ENCODE measurements at regions not wholly inside any gene's neighbourhood (a gene's known extent, or its start where the extent isn't known, plus 50 kb on each side); places are given as distances from the start of the nearest gene placed in this dataset.

GRCh38 chr12:91565246-91565645, 382.6 kb upstream of the DCN start:
- ChIA-PET POLR2A (ENCODE audit: low non-redundant PET) (no interaction called here), CTCF (no interaction called here)
- Histone ChIP-seq H3K4me1 (ENCODE audit: insufficient read depth, low read length, poor library complexity, severe bottlenecking) (no peaks in the 10 kb centered on the region), H3K27me3 (replicated peaks; ENCODE audit: insufficient read depth, low read depth, low read length, poor library complexity) (no peaks in the 10 kb centered on the region), H3K27ac (ENCODE audit: low read depth, low read length, poor library complexity, severe bottlenecking) (no peak overlapping the region), H3K9me3 (ENCODE audit: low read depth, low read length, poor library complexity, severe bottlenecking) (no peaks in the 10 kb centered on the region), H3K36me3 (ENCODE audit: insufficient read depth, low read length, poor library complexity, severe bottlenecking) (no peaks in the 10 kb centered on the region), H3K4me3 (ENCODE audit: low read depth, low read length, poor library complexity, severe bottlenecking) (no peak overlapping the region)
- intact Hi-C loops (cut with micrococcal nuclease; ENCODE audit: unreplicated experiment) = no loop called here
- no peak for DNase-seq (ENCODE audit: low spot score)
- BruUV-seq (replicated peaks) = no TSS peak
- TF ChIP-seq CTCF (conservative IDR thresholded peaks at IDR 0.05; ENCODE audit: low read depth, low read length) (no peak), EZH2 (IDR thresholded peaks at IDR 0.05; ENCODE audit: borderline replicate concordance, low read depth, low read length, poor library complexity, severe bottlenecking) (no peak)

GRCh38 chr12:91563011-91563765, 380.6 kb upstream of the DCN start:
- intact Hi-C loops (cut with micrococcal nuclease; ENCODE audit: unreplicated experiment) = no loop called here
- H3K27me3 ChIP-seq (replicated peaks; ENCODE audit: insufficient read depth, low read depth, low read length, poor library complexity) = no peaks in the 10 kb centered on the region
- no TSS peak for BruUV-seq (replicated peaks)

GRCh38 chr12:91562476-91562875, 379.9 kb upstream of the DCN start:
- H3K27me3 ChIP-seq (replicated peaks; ENCODE audit: insufficient read depth, low read depth, low read length, poor library complexity) = no peaks in the 10 kb centered on the region
- no peaks in the 10 kb centered on the region for H3K9me3 ChIP-seq (ENCODE audit: low read depth, low read length, poor library complexity, severe bottlenecking)
- H3K4me1 ChIP-seq (ENCODE audit: insufficient read depth, low read length, poor library complexity, severe bottlenecking) = no peaks in the 10 kb centered on the region
- DNase-seq (ENCODE audit: low spot score) = no peak
- no peak overlapping the region for H3K4me3 ChIP-seq (ENCODE audit: low read depth, low read length, poor library complexity, severe bottlenecking)
- no peaks in the 10 kb centered on the region for H3K36me3 ChIP-seq (ENCODE audit: insufficient read depth, low read length, poor library complexity, severe bottlenecking)
- ChIA-PET CTCF (no interaction called here), POLR2A (ENCODE audit: low non-redundant PET) (no interaction called here)
- no peak for TF ChIP-seq CTCF (conservative IDR thresholded peaks at IDR 0.05; ENCODE audit: low read depth, low read length)
- no peak for TF ChIP-seq EZH2 (IDR thresholded peaks at IDR 0.05; ENCODE audit: borderline replicate concordance, low read depth, low read length, poor library complexity, severe bottlenecking)
- H3K27ac ChIP-seq (ENCODE audit: low read depth, low read length, poor library complexity, severe bottlenecking) = no peak overlapping the region
- BruUV-seq (replicated peaks) = no TSS peak
- intact Hi-C loops (cut with micrococcal nuclease; ENCODE audit: unreplicated experiment) = no loop called here

More at GRCh38 chr12:91563011-91563765, 380.6 kb upstream of the DCN start:
- H3K27ac ChIP-seq (ENCODE audit: low read depth, low read length, poor library complexity, severe bottlenecking) = no peak overlapping the region
- no peaks in the 10 kb centered on the region for H3K36me3 ChIP-seq (ENCODE audit: insufficient read depth, low read length, poor library complexity, severe bottlenecking)
- no peaks in the 10 kb centered on the region for H3K4me1 ChIP-seq (ENCODE audit: insufficient read depth, low read length, poor library complexity, severe bottlenecking)
- ChIA-PET POLR2A (ENCODE audit: low non-redundant PET) (no interaction called here), CTCF (no interaction called here)
- no peak for DNase-seq (ENCODE audit: low spot score)
- H3K9me3 ChIP-seq (ENCODE audit: low read depth, low read length, poor library complexity, severe bottlenecking) = no peaks in the 10 kb centered on the region
- no peak overlapping the region for H3K4me3 ChIP-seq (ENCODE audit: low read depth, low read length, poor library complexity, severe bottlenecking)
- TF ChIP-seq CTCF (conservative IDR thresholded peaks at IDR 0.05; ENCODE audit: low read depth, low read length) (no peak), EZH2 (IDR thresholded peaks at IDR 0.05; ENCODE audit: borderline replicate concordance, low read depth, low read length, poor library complexity, severe bottlenecking) (no peak)

Data from A673 (cell line).